ENCODE measurements at regions not wholly inside any gene's neighbourhood (a gene's known extent, or its start where the extent isn't known, plus 50 kb on each side); places are given as distances from the start of the nearest gene placed in this dataset.

- 48 to 60% methylated on average over 8 of the region's 8 CpGs for WGBS, 2 donors
- Histone ChIP-seq H3K36me3 (replicated peaks in 1 of 2; ENCODE audit: insufficient read depth in 1 of 2, low read depth in 2 of 2) (no peaks in the 10 kb centered on the region), H3K27me3 (no peaks in the 10 kb centered on the region), H3K9me3 (no peaks in the 10 kb centered on the region), H3K4me3 (no peak overlapping the region), H3K27ac (no peak overlapping the region), H3K4me1 (peaks cover under 1% of the 10 kb centered on the region)
- DNase-seq (no peak), ATAC-seq (no peak)
- no peak for TF ChIP-seq CTCF (IDR thresholded peaks at IDR 0.05)
- no peak for TF ChIP-seq POLR2A (IDR thresholded peaks at IDR 0.05)
- intact Hi-C loops (cut with DNase I): no loop called here
These were observed 95.0 kb upstream of the SLC34A2 start for GRCh38 chr4:25560605-25561004.

- intact Hi-C loops (cut with DNase I): no loop called here
- Histone ChIP-seq H3K36me3 (replicated peaks in 1 of 2; ENCODE audit: insufficient read depth in 1 of 2, low read depth in 2 of 2) (no peaks in the 10 kb centered on the region), H3K27ac (no peak overlapping the region), H3K4me1 (peaks cover 18% of the 10 kb centered on the region), H3K27me3 (no peaks in the 10 kb centered on the region), H3K9me3 (no peaks in the 10 kb centered on the region), H3K4me3 (no peak overlapping the region)
- WGBS, 2 donors: 59 to 62% methylated on average over 4 to 8 of the region's 8 CpGs
- DNase-seq (no peak), ATAC-seq (no peak)
- TF ChIP-seq CTCF (IDR thresholded peaks at IDR 0.05) (no peak), POLR2A (IDR thresholded peaks at IDR 0.05) (no peak)
These were observed 92.5 kb upstream of the SLC34A2 start for GRCh38 chr4:25563071-25563564.

- Histone ChIP-seq H3K4me3 (no peak overlapping the region), H3K36me3 (replicated peaks in 1 of 2; ENCODE audit: insufficient read depth in 1 of 2, low read depth in 2 of 2) (no peaks in the 10 kb centered on the region), H3K27me3 (no peaks in the 10 kb centered on the region), H3K9me3 (no peaks in the 10 kb centered on the region), H3K4me1 (peaks cover 24% of the 10 kb centered on the region), H3K27ac (no peak overlapping the region)
- ATAC-seq: no peak
- intact Hi-C loops (cut with DNase I): no loop called here
- no peak for TF ChIP-seq POLR2A (IDR thresholded peaks at IDR 0.05)
- TF ChIP-seq CTCF (IDR thresholded peaks at IDR 0.05): no peak
- 82 to 84% methylated on average over 12 of the region's 12 CpGs for WGBS, 2 donors
- no peak for DNase-seq
These were observed 90.8 kb upstream of the SLC34A2 start for GRCh38 chr4:25564836-25565235.

- no peaks in the 10 kb centered on the region for H3K9me3 ChIP-seq
- ATAC-seq (peak; percentile 67), DNase-seq (no peak)
- intact Hi-C loops (cut with DNase I): no loop called here
- no peaks in the 10 kb centered on the region for H3K27me3 ChIP-seq
- TF ChIP-seq POLR2A (IDR thresholded peaks at IDR 0.05) (no peak), CTCF (IDR thresholded peaks at IDR 0.05) (peak in 1 of 7 experiments; percentile 7)
- WGBS, 2 donors: 33 to 42% methylated on average over 2 of the region's 2 CpGs
- H3K4me3 ChIP-seq: no peak overlapping the region
- no peaks in the 10 kb centered on the region for H3K36me3 ChIP-seq (replicated peaks in 1 of 2; ENCODE audit: insufficient read depth in 1 of 2, low read depth in 2 of 2)
- peak overlapping the region in 2 of 4 donors; percentile 30 to 57 for H3K27ac ChIP-seq
- peaks cover 24% of the 10 kb centered on the region for H3K4me1 ChIP-seq
These were observed 88.4 kb upstream of the SLC34A2 start for GRCh38 chr4:25567253-25567652.

- intact Hi-C loops (cut with DNase I): no loop called here
- no peak overlapping the region for H3K4me3 ChIP-seq
- no peak overlapping the region for H3K27ac ChIP-seq
- DNase-seq (no peak), ATAC-seq (no peak)
- peaks cover 24% of the 10 kb centered on the region for H3K4me1 ChIP-seq
- 74 to 92% methylated on average over 6 of the region's 6 CpGs for WGBS, 2 donors
- TF ChIP-seq CTCF (IDR thresholded peaks at IDR 0.05): no peak
- TF ChIP-seq POLR2A (IDR thresholded peaks at IDR 0.05): no peak
- no peaks in the 10 kb centered on the region for H3K36me3 ChIP-seq (replicated peaks in 1 of 2; ENCODE audit: insufficient read depth in 1 of 2, low read depth in 2 of 2)
- no peaks in the 10 kb centered on the region for H3K9me3 ChIP-seq
- no peaks in the 10 kb centered on the region for H3K27me3 ChIP-seq
These were observed 85.9 kb upstream of the SLC34A2 start for GRCh38 chr4:25569716-25570115.
